Activated effector memory CD4-positive, alpha-beta T cell treated with Interleukin-2 at 50 U/mL for 16 hours (primary cell): ENCODE measurements at regions not wholly inside any gene's neighbourhood (a gene's known extent, or its start where the extent isn't known, plus 50 kb on each side); places are given as distances from the start of the nearest gene placed in this dataset.
A peak's percentile ranks its signal among the peaks of the same experiment; 100 is the strongest.

Experiments
- DNase-seq: peaks from one replicate; pipeline ENCODE4 v3.0.0-alpha.2; 2020

DNA sequence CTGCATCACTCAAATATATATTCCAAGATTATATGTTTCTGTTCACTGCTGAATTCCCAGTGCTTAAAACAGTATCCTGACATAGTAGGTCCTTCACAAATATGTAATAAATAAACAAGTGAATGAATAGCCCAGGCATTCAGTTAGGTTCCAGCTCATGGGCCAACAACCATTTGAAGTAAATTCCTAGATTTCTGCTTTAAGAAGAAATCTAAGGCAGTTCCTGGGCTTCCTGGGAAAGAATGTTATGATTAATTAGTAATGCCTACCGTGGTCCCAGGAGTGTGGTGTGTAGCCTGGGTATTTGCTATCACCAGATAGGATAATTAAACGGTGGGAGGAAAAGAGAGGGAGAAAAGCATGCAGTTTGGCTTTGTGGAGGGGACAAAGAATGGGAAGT lies 576.8 kb downstream of the SOX6 start:
- no peak for DNase-seq

DNA sequence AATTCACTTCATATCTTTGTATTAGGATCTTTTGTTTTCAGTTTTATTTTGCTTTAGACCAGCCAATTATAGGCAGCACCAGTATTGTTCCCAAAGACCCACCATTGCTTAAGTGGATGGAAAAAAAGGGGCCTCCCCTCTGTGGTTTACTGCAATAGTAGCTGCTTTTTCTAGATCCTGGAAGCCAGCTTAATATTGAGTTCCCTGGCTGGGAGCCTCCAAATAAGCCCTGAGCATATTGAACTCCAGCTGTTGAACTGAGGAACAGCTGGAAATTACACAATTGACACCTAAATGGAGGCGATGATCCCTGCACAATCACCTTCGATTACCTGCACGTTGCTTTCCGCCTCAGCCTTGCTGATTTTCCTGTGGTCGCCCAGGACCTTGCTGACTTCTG lies 576.0 kb downstream of the SOX6 start:
- no peak for DNase-seq

DNA sequence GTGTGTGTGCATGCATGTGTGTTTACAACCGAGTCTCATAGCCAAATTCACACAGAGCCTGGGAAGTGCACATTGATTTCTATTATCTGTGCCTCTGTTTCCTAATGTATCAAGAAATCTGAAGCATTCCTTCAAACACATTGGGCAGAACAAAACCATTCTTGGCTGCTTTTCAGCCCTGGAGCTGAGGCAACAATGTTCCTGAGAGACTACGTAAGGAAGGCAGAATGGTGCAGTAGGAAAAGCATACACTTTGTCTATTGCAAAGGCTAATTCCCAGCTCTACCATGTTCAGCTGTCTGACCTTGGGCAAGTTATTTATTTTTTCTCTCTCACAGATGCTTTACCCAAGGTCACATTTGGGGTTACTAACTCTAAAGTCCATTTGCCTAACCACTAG lies 575.5 kb downstream of the SOX6 start:
- no peak for DNase-seq

DNA sequence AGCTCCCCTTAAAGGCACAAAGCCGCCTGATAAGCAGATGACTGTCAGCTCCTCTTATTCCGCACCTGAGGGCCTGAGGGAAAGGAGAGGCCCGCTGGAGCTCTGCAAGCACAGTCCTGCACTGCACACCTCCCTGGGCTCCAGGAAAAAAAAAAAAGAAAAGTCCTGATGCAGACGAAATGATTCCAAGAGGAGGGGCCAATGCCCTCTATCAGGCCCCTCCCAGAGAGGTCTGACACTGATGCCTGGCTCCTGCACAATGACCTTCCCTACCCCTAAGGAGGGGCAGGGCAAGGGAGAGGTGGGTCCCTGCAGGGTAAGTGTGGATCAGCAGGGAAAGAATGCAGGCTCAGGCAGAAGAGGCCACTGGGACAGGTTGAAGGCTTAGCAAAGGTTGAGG lies 572.7 kb downstream of the SOX6 start:
- DNase-seq = no peak

DNA sequence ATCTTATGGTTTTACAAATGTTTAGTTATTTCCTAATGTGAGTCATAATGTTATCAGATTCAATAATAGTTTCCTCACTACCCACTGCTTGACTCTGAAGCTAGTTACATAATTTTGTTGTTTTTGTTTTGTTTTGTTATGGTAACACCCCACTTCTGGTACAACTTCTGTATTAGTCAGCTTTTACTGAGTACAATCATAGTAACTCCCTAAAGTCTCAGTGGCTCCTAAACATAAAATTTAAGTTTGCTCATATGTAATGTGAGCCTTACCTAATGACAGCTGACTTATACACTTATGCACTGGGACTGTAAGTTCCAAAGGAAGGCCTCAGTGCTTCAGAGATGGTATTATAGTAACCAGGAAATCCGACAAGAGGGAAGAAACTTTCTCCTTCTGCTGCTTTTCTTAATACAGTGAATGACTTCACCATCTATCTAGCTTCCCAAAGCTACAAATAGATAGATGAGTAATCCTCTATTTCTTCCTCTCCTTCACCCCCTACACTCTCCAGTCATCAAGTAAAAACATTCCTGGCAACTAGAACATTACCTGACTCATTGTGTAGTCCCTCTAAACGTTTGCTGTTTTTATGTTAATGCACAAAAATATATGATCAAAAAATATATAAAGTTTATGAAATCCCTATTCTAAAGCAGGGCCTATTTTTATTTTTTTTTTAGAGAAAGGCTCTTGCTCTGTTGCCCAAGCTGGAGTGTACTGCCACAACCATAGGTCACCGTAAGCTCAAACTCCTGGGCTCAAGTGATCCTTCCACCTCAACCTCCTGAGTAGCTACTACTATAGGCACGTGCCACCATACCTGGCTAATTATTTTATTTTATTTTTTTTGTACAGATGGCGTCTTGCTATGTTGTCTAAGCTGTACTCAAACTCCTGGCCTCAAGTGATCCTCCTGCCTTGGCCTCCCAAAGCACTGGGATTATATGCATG lies 563.0 kb downstream of the SOX6 start:
- no peak for DNase-seq

DNA sequence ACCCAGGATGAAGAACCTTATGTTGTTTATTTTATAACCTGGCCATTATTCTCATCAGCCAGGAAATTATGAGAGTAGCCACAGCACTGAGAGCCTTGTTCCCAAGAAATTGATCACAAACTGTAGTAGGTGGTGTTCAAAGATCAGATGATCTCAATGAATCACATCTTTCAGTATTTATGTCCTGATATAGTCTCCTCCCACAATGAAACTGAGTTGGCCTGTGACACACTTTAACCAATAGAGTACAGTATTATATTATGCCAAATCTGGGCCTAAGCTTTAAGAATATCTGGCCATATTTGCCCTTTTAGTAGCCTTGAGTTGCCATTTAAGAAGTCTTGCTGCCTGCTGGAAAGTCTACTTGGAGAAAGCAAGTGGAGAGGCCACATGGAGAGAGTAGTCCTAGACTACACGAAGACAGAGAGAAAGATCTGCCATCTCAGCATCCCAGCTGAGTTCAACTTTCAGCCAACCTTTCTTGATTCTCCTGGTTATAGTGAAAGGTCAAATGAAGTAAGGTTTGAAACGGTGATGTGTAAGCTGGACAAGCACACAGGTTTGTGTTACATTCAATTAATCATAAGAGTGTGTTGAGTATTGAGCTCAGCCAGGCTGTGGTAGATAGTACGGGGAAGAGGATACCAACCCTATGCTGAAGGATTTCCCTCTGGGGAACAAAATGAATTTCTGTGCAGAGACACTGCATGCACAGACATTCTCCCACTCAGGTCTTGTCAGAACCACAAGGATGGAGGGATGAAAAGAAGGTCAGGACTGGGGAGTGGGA lies 561.8 kb downstream of the SOX6 start:
- DNase-seq = no peak

DNA sequence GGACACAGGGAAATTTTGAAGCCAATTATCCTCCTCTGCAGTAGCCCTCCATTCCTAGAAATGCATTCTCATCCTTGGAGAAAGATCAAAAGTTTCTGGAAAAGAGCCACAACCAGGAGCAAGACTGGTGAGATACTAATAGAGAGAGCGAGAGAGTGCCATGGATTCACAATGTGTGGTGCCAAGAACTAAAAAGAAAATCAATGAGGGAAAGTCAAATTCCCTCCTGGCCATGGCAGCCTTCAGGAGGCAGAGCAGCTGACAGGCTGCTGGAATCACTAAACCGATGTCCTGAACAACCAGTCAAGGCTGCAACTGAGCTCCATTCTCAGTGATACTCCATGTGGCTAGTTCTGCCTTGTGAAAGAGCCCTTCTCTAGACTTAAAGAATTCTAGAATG lies 561.0 kb downstream of the SOX6 start:
- DNase-seq = no peak

DNA sequence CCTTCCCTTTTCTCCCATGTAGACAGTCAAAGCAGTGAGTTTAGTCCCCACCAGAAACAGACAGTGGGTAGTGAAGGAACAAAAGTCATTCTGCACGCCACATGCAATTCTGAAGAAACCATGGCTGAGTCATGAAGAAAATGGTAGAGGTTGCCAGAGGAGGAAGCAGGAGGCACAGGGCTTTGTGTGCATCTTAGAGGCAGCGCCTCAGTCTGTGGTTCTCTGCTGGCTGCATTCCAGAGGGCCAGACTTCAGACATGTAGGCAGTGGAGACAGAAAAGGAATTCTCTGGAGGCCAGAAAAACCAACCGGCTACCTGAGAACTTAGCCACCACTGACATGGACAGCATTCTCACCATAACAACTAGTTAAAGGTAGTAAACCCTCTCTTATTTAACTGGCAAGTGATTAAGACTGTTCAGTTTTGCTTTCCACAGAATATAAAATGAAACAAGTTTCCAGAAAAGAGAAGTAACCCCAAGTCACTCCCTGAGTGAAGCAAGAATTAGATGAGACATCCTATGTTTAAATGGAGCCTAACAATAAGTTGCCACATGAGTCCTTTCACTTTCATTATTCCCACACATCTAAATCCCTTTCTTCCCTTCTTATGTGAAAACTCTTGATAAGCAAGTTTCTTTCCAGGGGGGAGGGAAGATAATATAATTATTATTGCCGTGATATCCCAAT lies 556.1 kb downstream of the SOX6 start:
- DNase-seq = no peak

DNA sequence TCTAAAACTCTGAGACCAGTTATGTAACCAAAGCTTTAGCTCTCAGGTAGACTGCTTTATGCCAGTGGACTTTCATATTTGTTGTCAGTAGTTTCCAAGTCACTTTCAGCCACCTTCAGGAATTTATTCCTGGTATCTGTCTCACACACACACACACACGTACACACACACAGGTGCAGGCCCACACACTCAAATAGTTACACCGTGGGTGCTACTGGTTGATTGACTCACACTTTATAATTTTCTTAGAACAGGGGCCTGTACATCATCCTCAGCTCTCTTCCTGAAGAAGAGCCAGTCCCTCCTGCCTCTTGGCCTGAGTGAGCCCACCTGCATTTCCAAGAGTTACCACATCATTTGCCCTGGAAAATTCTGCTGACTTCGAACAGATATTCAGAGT lies 555.2 kb downstream of the SOX6 start:
- DNase-seq = no peak

DNA sequence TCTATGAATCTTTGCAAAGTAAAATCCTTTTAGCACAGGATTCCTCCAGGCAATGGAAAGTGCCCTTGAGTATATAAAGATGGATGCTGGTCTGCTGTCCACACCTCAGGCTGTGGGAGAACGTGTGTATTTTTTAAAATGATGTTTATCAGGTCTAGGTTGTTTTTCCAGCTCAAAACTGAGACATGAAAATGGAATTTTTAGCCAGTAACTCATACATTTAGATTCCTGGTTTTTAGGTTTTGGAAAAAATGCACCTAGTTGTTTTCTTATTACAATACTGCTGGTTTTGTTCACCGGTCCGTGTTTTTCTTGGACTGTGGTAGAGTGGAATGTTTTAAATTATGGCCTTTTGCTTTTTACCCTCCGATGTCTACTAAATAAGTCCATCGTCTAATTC lies 554.7 kb downstream of the SOX6 start:
- no peak for DNase-seq

DNA sequence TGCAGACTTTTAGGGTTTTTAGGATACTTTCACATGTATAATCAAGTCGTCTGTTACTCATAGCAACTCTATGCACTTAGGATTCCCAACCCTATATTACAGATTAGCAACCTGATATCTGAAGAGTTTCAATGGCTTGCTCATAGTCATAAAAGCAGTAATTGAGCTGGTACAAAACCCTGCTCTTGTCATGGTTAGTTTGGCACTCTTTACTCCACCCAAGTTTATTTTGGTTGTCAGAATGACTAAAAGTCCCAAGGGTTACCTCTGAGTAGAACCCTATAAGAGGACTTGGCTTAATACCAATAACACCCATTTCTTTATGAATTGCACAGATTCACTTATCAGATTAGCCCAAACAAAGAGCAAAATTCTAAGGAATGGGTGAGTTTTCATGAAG lies 550.6 kb downstream of the SOX6 start:
- DNase-seq = no peak

DNA sequence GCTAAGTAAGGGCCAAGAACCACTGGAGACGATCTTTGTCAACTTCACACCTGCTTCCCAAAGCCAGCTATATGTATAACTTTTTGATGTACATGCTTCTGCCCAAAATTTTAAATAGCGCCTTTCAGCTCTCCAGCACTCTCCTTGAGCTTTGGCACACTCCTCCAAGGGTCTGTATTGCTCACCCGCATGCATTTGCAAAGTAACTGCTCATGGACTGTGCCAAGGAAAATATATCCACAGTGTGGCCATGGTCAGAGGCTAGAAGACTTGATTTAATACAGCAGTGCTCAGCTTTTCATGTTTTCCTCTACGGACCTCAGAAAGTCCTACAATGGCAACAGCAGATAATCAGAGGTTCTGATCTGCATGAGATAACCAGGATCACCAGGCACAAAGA lies 550.1 kb downstream of the SOX6 start:
- no peak for DNase-seq

DNA sequence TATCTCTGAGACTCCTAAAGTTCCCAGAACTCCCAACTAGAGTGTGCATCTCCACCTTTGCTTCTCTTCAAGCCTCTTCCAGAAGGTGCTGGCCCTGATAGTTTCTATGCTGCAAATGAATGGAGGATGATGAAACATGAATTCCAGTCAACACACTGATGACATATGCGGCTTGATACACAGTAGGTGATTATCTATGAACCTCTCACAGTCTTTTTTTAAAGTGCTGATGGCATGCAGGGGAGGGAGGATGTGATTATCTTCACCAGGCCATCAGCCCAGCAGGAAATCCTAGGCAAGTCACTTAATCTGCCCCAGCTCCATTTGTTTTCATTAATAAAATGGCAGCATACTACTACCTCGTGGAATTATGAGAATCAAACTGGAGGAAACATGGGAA lies 548.5 kb downstream of the SOX6 start:
- DNase-seq = no peak

DNA sequence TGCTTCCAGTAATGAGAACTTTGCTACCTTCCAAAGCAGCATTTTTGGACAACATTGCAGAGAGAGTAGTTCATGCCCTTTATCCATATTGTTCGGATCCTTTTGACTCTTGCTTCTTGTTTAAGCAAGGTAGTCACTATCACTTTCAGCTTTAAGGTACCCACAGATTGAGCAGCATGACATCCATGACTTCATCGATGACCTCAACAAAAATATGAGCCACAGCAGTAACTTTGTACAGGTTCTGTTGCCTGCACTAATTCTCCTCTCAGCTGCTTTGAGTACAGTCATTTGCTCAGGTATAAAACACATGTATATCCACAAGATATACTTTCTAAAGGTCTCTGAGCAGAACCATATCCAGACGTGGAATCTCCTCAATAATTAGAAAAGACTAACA lies 546.3 kb downstream of the SOX6 start:
- no peak for DNase-seq

DNA sequence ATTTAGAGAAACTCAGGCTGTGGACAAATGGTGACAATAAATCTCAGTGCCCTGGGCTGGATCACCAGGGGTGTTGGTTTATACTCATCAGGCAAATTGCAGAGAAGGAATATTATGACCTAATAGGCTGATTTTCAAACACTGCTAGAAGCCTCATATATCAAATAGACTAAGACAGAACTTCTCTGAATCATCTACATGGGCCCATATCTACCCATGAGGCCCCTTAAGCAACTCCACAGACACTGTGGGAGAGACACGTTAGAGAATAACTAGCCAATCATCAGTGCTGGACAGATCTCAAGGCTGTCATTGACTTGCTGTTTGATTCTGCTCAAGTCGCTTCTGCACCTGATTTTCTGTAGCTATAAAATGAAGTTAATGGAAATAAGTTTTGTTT lies 545.8 kb downstream of the SOX6 start:
- DNase-seq = no peak

DNA sequence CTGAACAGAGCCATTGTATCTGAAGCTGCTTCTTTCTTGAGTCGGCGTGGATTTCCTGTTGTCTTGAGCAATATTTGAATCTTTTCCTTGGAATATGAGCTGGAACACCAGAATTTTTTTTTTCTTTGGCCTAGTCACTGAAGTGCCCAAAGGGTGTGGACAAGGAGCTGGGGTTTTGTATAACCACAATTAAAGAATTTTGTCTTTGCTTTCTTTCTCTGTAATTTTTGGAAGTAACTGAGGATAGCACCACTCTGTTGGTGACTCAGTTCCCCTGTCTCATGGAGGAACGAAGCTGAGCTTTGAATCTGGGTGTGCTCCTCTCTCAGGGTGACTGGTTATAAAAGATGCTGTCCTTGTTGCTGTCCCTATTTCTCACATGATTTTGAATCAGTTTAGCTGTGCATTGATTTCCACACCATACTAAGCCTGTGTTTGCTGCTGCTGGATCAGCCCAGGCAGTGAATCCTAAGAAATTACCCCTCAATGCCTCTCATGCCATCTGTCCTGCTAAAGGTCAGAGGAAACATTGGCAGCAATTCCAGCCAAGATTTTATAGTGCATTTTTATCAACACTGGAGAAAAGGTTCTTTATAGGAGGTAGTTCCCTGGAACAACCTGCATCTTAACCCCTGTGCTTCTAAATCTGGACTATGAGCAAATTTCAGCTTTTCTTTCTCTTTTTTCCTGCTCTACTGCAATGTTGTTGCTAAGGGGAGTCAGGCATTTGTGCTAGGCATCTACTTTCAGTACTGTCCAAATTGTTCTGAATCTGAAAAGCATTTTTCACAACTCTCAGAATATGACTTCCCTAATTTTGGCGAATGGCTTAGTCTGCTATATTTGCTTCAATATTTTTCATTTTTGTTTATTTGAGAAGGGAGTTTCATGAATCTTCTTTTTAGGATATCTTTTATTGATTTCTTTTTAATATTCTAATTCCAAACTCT lies 540.8 kb downstream of the SOX6 start:
- no peak for DNase-seq

DNA sequence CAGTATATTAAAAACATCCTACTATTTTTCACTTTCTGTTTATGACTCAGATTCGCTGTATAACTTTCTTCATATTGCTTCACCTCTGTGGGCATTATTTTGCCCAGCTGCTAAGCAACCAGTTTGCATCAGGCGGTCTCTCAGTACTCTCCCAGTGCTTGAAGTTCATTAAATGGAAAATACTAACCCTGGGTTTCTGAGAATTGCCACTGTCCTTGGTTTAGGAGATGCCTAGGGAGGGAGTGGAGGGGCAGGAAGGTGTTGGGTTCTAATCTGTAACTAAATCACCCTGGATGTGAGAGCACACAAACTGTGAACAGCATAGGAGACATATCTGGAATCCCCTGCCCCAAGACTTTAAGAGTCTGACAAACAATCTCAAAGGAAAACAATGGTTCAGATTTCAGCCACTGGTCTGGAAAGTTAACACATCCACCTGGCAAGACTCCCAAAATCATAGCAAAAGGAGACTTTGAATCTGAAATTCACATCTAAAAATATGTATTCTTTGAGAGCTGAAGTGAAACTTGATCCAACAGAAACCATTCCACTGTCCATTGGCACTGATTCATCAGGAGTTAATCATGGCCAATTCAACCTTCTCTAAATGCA lies 540.0 kb downstream of the SOX6 start:
- DNase-seq = no peak

DNA sequence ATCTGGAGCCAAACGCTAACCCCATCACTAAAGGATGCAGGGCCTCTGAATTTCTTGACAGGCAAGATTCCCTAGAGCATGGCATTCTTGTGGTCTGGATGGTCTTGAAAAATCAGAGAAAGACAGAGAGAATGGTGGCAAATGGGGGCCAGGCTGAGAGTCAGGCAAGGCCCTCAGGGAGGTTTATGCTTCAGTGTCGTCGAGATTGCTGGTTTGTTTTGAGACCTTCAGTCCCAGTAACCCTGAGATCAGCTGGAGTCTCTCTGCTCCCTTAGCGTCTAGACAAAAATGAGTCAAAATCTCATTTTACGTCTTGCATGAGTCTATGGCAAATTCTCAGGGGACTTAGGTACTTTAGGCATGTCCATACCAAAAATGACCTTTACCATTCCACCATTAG lies 539.3 kb downstream of the SOX6 start:
- DNase-seq = no peak

DNA sequence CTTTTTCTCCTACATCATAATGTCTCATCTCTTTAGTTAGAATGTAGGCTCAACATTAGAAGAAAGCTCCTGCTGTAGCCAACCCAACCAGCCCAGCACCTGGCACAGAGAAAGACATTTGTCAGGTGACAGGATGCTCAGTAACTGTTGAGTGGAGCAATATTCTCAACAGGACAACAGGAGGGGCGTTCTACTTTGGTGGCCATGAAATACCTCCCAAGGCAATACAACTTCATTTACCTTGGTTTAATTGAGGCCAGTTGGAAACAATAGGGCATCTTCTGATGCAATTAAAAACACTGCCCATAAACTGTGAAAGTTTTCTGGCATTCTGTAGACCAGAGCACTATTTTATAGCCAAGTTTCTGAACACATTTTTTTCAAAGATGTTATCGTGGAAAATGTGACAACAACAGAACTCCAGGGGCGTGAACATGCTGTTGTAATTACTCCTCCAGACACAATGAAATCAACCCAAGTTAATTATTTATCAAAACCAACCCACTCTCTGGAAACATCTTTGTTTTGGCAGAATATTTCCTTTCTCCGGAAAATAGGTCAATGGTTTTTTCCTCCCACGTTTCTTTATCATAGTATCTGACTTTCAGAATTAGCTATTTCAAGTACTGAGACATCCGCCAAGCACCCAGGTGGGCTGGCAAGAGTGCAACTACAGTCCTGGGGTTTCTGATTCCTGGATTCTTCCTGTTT lies 538.1 kb downstream of the SOX6 start:
- no peak for DNase-seq

DNA sequence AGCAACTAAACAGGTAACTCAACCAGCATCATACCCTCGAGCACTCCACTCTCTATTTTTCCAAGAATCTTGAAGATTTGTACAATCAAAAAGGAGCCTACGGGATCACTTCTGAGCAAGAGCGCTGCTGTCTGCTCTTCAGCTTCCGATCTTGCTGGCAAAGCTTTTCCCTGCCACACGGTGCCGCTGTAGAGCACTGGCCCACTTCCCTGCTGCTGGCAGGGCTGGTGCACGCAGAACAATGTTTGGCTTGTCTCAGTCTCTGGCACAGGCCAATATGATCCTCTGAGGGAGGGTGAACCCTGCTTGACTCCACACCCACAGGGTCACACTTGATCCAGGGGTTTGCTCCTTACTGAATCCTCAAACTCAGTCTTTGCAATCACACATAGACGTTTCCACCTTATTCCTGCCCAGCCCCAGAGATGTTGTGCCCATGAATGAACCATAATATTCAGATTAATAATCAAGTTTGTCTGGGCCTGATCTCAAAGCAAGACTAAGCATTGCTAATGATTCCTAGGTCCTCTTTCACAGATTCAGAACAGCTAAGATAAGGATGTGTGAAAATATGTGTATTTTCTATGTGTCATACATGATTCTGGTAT lies 536.6 kb downstream of the SOX6 start:
- DNase-seq = peak; percentile 0

DNA sequence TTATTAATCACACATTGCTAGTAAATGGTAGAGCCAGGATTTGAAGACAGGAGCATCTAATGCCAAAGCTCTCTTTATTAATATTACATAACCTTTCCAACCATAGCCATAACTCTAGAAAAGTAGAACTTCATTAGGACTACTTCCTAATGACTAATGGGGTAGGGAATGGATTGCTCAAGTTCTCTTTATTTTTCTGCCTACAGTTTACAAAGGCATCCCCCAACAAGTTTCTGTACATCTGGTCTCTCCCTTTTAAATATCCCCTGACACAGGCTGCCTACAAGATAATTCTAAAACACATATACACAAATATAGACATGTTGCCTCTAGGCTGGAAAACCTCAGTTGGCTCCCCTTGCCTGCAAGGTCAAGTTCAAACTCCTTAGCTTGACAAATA lies 534.9 kb downstream of the SOX6 start:
- DNase-seq = no peak
